ENCODE measurements at regions not wholly inside any gene's neighbourhood (a gene's known extent, or its start where the extent isn't known, plus 50 kb on each side); places are given as distances from the start of the nearest gene placed in this dataset.

DNA sequence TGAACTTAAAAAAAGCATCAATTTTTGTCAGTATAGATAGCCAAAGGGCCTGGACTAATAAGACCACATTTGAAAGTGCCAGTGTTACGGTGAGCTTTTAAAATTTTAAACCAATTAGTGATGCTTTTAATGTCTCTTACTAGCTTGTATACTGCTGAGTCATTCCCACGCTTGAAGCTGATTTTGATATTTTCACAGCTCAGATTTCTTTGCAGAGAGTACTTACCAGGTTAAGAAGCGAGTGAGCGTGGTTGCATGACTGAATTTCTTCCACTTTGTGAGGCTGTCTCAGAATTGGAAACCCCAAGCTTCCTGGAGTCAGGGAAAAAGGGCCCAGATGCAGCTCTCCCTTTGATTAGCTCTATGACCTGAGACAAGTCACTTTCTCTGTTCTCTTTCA lies 74.5 kb upstream of the NBEA start:
- Histone ChIP-seq H3K27ac (no peak overlapping the region), H3K9me3 (no peaks in the 10 kb centered on the region), H3K4me3 (no peak overlapping the region), H3K27me3 (no peaks in the 10 kb centered on the region), H3K36me3 (no peaks in the 10 kb centered on the region), H3K4me1 (no peaks in the 10 kb centered on the region)
- 83 to 85% methylated on average over 4 of the region's 4 CpGs for WGBS, 2 donors
- DNase-seq (no peak), ATAC-seq (no peak), FAIRE-seq (no peak)
- TF ChIP-seq, protein P1, sequence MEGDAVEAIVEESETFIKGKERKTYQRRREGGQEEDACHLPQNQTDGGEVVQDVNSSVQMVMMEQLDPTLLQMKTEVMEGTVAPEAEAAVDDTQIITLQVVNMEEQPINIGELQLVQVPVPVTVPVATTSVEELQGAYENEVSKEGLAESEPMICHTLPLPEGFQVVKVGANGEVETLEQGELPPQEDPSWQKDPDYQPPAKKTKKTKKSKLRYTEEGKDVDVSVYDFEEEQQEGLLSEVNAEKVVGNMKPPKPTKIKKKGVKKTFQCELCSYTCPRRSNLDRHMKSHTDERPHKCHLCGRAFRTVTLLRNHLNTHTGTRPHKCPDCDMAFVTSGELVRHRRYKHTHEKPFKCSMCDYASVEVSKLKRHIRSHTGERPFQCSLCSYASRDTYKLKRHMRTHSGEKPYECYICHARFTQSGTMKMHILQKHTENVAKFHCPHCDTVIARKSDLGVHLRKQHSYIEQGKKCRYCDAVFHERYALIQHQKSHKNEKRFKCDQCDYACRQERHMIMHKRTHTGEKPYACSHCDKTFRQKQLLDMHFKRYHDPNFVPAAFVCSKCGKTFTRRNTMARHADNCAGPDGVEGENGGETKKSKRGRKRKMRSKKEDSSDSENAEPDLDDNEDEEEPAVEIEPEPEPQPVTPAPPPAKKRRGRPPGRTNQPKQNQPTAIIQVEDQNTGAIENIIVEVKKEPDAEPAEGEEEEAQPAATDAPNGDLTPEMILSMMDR (IDR thresholded peaks at IDR 0.05), result no peak
- intact Hi-C loops (cut with DNase I), result no loop called here

DNA sequence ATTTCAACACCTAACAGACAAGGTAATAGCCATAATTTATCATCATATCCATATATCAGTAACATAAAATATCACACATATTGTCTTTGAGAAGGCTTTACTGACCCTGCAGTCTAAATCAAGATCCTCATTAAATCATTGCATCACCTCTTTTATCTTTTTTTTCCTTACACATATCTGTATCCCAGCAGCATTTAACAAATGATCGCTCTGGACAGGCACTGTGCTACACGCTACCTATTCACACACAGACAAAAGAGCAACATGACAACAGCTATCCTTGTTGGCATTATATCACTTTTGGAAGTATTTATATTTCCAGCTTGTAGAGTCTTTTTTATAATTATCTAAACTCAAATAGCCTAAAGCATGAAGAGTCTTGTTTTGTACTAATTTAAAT lies 73.3 kb upstream of the NBEA start:
- FAIRE-seq, result no peak
- no peaks in the 10 kb centered on the region for H3K36me3 ChIP-seq
- H3K4me1 ChIP-seq, result no peaks in the 10 kb centered on the region
- H3K27me3 ChIP-seq, result no peaks in the 10 kb centered on the region
- ATAC-seq, result no peak
- no peaks in the 10 kb centered on the region for H3K9me3 ChIP-seq
- DNase-seq, result no peak
- TF ChIP-seq, protein P1 (IDR thresholded peaks at IDR 0.05), result no peak
- WGBS, 2 donors, result 93 to 97% methylated on average over 2 of the region's 2 CpGs
- no peak overlapping the region for H3K27ac ChIP-seq
- no peak overlapping the region for H3K4me3 ChIP-seq
- intact Hi-C loops (cut with DNase I), result no loop called here

DNA sequence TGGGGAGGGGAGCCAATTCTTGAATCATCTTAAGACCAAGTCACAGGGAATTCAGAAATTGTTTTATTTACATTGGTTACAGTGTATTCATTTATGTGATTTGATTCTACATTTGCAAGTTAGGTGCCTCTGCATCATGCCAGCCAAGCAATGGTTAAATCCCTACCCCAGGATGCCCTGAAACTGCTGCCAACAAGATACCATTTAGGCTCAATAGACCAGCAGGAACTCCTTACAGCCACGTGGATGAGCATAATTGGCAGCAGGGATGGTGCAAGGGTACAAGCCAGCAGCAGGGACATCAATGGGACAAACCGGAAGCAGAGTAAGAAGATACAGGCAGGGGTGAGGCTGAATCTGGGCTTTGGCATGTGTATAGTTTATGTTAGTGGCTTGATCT lies 72.4 kb upstream of the NBEA start:
- DNase-seq, result no peak
- no peak for ATAC-seq
- 55 to 58% methylated on average over 2 of the region's 2 CpGs for WGBS, 2 donors
- no peaks in the 10 kb centered on the region for H3K27me3 ChIP-seq
- TF ChIP-seq, protein P1 (IDR thresholded peaks at IDR 0.05), result no peak
- intact Hi-C loops (cut with DNase I), result no loop called here
- no peaks in the 10 kb centered on the region for H3K36me3 ChIP-seq
- H3K27ac ChIP-seq, result no peak overlapping the region
- no peaks in the 10 kb centered on the region for H3K9me3 ChIP-seq
- FAIRE-seq, result no peak
- H3K4me3 ChIP-seq, result no peak overlapping the region
- no peaks in the 10 kb centered on the region for H3K4me1 ChIP-seq

DNA sequence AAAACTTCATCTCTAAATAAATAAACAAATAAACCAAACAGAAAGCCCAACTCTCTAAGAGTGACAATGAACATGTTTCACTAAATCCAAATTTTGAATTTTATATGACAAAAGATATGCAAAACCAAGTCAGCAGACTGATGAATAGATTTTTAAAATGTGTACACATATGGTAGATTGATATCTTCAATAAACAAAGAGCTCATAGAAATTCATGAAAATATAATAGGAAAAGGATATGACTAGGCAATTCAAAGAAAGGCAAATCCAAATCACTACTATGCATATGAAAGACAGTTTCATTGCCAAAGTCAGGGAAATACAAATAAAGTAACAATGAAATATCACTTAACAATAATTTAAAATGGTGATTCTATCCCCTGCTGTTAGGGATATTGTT lies 63.7 kb upstream of the NBEA start:
- Histone ChIP-seq H3K9me3 (no peaks in the 10 kb centered on the region), H3K4me3 (no peak overlapping the region), H3K27ac (no peak overlapping the region), H3K27me3 (no peaks in the 10 kb centered on the region), H3K4me1 (no peaks in the 10 kb centered on the region), H3K36me3 (no peaks in the 10 kb centered on the region)
- FAIRE-seq (no peak), DNase-seq (no peak), ATAC-seq (no peak)
- TF ChIP-seq, protein P1 (IDR thresholded peaks at IDR 0.05), result no peak
- intact Hi-C loops (cut with DNase I), result no loop called here

DNA sequence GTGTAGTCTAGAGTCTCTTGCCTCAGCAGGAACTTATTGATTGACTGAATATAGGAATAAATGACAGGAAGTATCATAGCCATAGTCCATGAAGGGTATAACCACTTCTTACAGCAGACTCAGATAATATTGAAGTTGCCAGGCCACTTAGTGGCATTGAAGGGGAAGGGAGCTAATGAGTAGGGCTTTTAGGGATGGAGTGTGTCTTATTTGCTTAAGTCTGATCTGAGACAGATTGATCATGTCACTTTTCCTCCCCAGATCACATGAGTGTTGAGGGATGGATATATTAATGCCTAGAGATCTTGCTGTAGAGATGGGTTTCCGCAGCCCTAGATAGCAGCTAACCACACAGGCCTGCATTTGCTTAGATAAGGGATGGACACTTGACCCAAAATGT lies 62.2 kb upstream of the NBEA start:
- intact Hi-C loops (cut with DNase I), result no loop called here
- ATAC-seq, result no peak
- H3K27me3 ChIP-seq, result no peaks in the 10 kb centered on the region
- no peak for DNase-seq
- 92 to 96% methylated on average over 1 of the region's 1 CpG for WGBS, 2 donors
- H3K36me3 ChIP-seq, result no peaks in the 10 kb centered on the region
- TF ChIP-seq, protein P1 (IDR thresholded peaks at IDR 0.05), result no peak
- H3K9me3 ChIP-seq, result no peaks in the 10 kb centered on the region
- H3K27ac ChIP-seq, result no peak overlapping the region
- H3K4me3 ChIP-seq, result no peak overlapping the region
- FAIRE-seq, result no peak
- no peaks in the 10 kb centered on the region for H3K4me1 ChIP-seq

Data from pancreas (tissue), 10 donors.